Neuronal stem cell (in vitro differentiated cells): ENCODE measurements at regions not wholly inside any gene's neighbourhood (a gene's known extent, or its start where the extent isn't known, plus 50 kb on each side); places are given as distances from the start of the nearest gene placed in this dataset.
"Not testable (repeated sequence)": the region's sequence is repeated elsewhere in the genome, so short reads cannot be mapped to it uniquely, and the experiment has no call there.

Source experiments
- DNase-seq: peaks from one replicate; pipeline ENCODE4 v3.0.0-alpha.2; 2013; ENCODE audit warnings: low spot score
- H2AFZ ChIP-seq: one replicate; pipeline ENCODE4 v1.6.1; 2013; ENCODE audit warnings: mild to moderate bottlenecking, low read length, inconsistent platforms
- H2AK5ac ChIP-seq: 2 replicates; pipeline ENCODE4 v1.6.1; 2013; ENCODE audit warnings: low read depth, mild to moderate bottlenecking, inconsistent platforms, low read length, moderate library complexity, mixed read lengths
- H2BK120ac ChIP-seq: 2 replicates; pipeline ENCODE4 v1.6.1; 2013; ENCODE audit warnings: low read depth, mild to moderate bottlenecking, inconsistent platforms, low read length, moderate library complexity, mixed read lengths
- H2BK12ac ChIP-seq: one replicate; pipeline ENCODE4 v1.6.1; 2013; ENCODE audit warnings: low read length, inconsistent platforms
- H2BK15ac ChIP-seq: 2 replicates; pipeline ENCODE4 v1.6.1; 2013; ENCODE audit warnings: mild to moderate bottlenecking, low read length, inconsistent platforms, mixed read lengths
- H2BK5ac ChIP-seq: one replicate; pipeline ENCODE4 v1.6.1; 2013; ENCODE audit warnings: inconsistent platforms, mild to moderate bottlenecking, low read length, moderate library complexity
- H3K14ac ChIP-seq: one replicate; pipeline ENCODE4 v1.6.1; 2013; ENCODE audit warnings: low read length, inconsistent platforms
- H3K18ac ChIP-seq: 2 replicates; pipeline ENCODE4 v1.6.1; 2013; ENCODE audit warnings: low read length, inconsistent platforms
- H3K23ac ChIP-seq: 2 replicates; pipeline ENCODE4 v1.6.1; 2013; ENCODE audit warnings: low read depth, mild to moderate bottlenecking, mixed read lengths, low read length, inconsistent platforms; ENCODE audit not compliant: poor library complexity
- H3K27ac ChIP-seq: replicated peaks from 3 replicates; pipeline ENCODE4 v1.5.1; 2013; ENCODE audit warnings: low read length, inconsistent platforms
- H3K27me3 ChIP-seq, 3 experiments: 2 replicates each; pipeline ENCODE4 v1.6.1; 2013; ENCODE audit warnings: low read length in 3 of 3, mild to moderate bottlenecking in 2 of 3, inconsistent platforms in 1 of 3, low read depth in 1 of 3, mixed read lengths in 1 of 3, moderate library complexity in 1 of 3; ENCODE audit not compliant: control insufficient read depth in 3 of 3, insufficient read depth in 3 of 3
- H3K36me3 ChIP-seq, 2 donors: replicated peaks in 1 of 2; 2 replicates each; pipeline ENCODE4 v1.6.1; 2013; ENCODE audit warnings: low read length in 2 of 2; ENCODE audit not compliant: control insufficient read depth in 2 of 2, insufficient read depth in 2 of 2
- H3K4ac ChIP-seq: 2 replicates; pipeline ENCODE4 v1.6.1; 2013; ENCODE audit warnings: inconsistent platforms, mild to moderate bottlenecking, low read length, moderate library complexity
- H3K4me1 ChIP-seq, 2 donors: 1 replicate in 1 of 2; 2 replicates in 1 of 2; pipeline ENCODE4 v1.6.1; 2013; ENCODE audit warnings: low read length in 2 of 2, low read depth in 1 of 2; ENCODE audit not compliant: control insufficient read depth in 2 of 2, insufficient read depth in 1 of 2
- H3K4me2 ChIP-seq: one replicate; pipeline ENCODE4 v1.6.1; 2013; ENCODE audit warnings: mild to moderate bottlenecking, low read length, inconsistent platforms; ENCODE audit not compliant: insufficient read depth, poor library complexity, severe bottlenecking
- H3K4me3 ChIP-seq, 2 donors: 2 replicates each; pipeline ENCODE4 v1.5.1; 2013; ENCODE audit warnings: low read length in 2 of 2, mild to moderate bottlenecking in 2 of 2, inconsistent platforms in 1 of 2, moderate library complexity in 1 of 2
- H3K79me1 ChIP-seq: one replicate; pipeline ENCODE4 v1.6.1; 2013; ENCODE audit warnings: low read depth, mild to moderate bottlenecking, inconsistent platforms, low read length, moderate library complexity
- H3K9ac ChIP-seq: one replicate; pipeline ENCODE4 v1.6.1; 2013; ENCODE audit warnings: mild to moderate bottlenecking, low read depth, low read length, inconsistent platforms; ENCODE audit not compliant: poor library complexity
- H3K9me3 ChIP-seq, 2 donors: replicated peaks in 1 of 2; 2 replicates each; pipeline versions ENCODE3 to v1.6.1; 2013; ENCODE audit warnings: low read length in 2 of 2, mild to moderate bottlenecking in 2 of 2, inconsistent platforms in 1 of 2, low read depth in 1 of 2, mixed read lengths in 1 of 2, moderate library complexity in 1 of 2; ENCODE audit not compliant: control insufficient read depth in 2 of 2, insufficient read depth in 1 of 2
- H4K8ac ChIP-seq: one replicate; pipeline ENCODE4 v1.6.1; 2013; ENCODE audit warnings: low read depth, mild to moderate bottlenecking, inconsistent platforms, low read length, moderate library complexity
- H4K91ac ChIP-seq: one replicate; pipeline ENCODE4 v1.6.1; 2013; ENCODE audit warnings: low read length, low read depth, mild to moderate bottlenecking, inconsistent platforms; ENCODE audit not compliant: poor library complexity
- WGBS, 2 donors: extraction: QIAGEN DNeasy Blood & Tissue Kit; methylation state at CpG; one replicate each; pipeline ENCODE4 v1.1.7; 2013; ENCODE audit warnings: missing lambda C conversion rate in 2 of 2, mixed read lengths in 1 of 2; ENCODE audit not compliant: insufficient read length in 2 of 2, insufficient replicate concordance in 1 of 2; ENCODE audit errors: extremely low coverage in 2 of 2; 5-methylcytosine and 5-hydroxymethylcytosine counted together

- Histone ChIP-seq H3K4me1 (no peaks in the 10 kb centered on the region), H2BK15ac (no peak overlapping the region), H2BK120ac (no peak overlapping the region), H2BK5ac (no peak overlapping the region), H3K27me3 (no peaks in the 10 kb centered on the region), H3K4ac (no peak overlapping the region), H3K36me3 (no peaks in the 10 kb centered on the region), H4K91ac (no peak overlapping the region), H2BK12ac (no peak overlapping the region), H3K14ac (no peak overlapping the region), H3K23ac (no peak overlapping the region), H3K18ac (no peak overlapping the region), H3K4me2 (no peak overlapping the region), H3K27ac (no peak overlapping the region), H3K4me3 (no peak overlapping the region), H3K9ac (no peak overlapping the region), H2AK5ac (no peak overlapping the region), H2AFZ (no peak overlapping the region), H4K8ac (no peak overlapping the region), H3K9me3 (no peaks in the 10 kb centered on the region), H3K79me1 (no peaks in the 10 kb centered on the region)
- no peak for DNase-seq
- no CpG with 5 or more reads among the region's 4 CpGs for WGBS, 2 donors
Measured at GRCh38 chr15:47908950-47909670, 191.8 kb downstream of the SEMA6D start.

GRCh38 chr15:47912910-47913309, 195.6 kb downstream of the SEMA6D start:
- H2BK15ac ChIP-seq, H3K4me1 ChIP-seq, H2BK5ac ChIP-seq, H3K36me3 ChIP-seq, H3K79me1 ChIP-seq, H3K18ac ChIP-seq, H3K27me3 ChIP-seq, H2AFZ ChIP-seq, H3K27ac ChIP-seq, H3K4ac ChIP-seq, H3K9me3 ChIP-seq, H3K4me2 ChIP-seq, H3K14ac ChIP-seq, H3K4me3 ChIP-seq, H4K8ac ChIP-seq, H3K9ac ChIP-seq, H2BK120ac ChIP-seq, H3K23ac ChIP-seq, H2AK5ac ChIP-seq, H2BK12ac ChIP-seq, H4K91ac ChIP-seq, DNase-seq: not testable (repeated sequence)
- no CpG with 5 or more reads among the region's 6 CpGs for WGBS, 2 donors

- no peak overlapping the region for H3K4me2 ChIP-seq
- no CpG with 5 or more reads among the region's 1 CpG for WGBS, 2 donors
- no peak overlapping the region for H2AFZ ChIP-seq
- no peaks in the 10 kb centered on the region for H3K4me1 ChIP-seq
- H3K27me3 ChIP-seq: no peaks in the 10 kb centered on the region
- no peak overlapping the region for H3K4ac ChIP-seq
- no peaks in the 10 kb centered on the region for H3K36me3 ChIP-seq
- no peak for DNase-seq
- no peak overlapping the region for H3K27ac ChIP-seq
- H3K18ac ChIP-seq: no peak overlapping the region
- no peaks in the 10 kb centered on the region for H3K9me3 ChIP-seq
- no peak overlapping the region for H2BK5ac ChIP-seq
- H3K79me1 ChIP-seq: no peaks in the 10 kb centered on the region
- H4K8ac ChIP-seq: no peak overlapping the region
- no peak overlapping the region for H3K23ac ChIP-seq
- no peak overlapping the region for H4K91ac ChIP-seq
- H2BK12ac ChIP-seq: no peak overlapping the region
- H3K14ac ChIP-seq: no peak overlapping the region
- H3K9ac ChIP-seq: no peak overlapping the region
- H2AK5ac ChIP-seq: no peak overlapping the region
- no peak overlapping the region for H2BK120ac ChIP-seq
- H3K4me3 ChIP-seq: no peak overlapping the region
- no peak overlapping the region for H2BK15ac ChIP-seq
Measured at GRCh38 chr15:47917881-47918280, 200.6 kb downstream of the SEMA6D start.

GRCh38 chr15:47918877-47919276, 201.6 kb downstream of the SEMA6D start:
- Histone ChIP-seq H3K9ac (no peak overlapping the region), H2BK15ac (no peak overlapping the region), H2BK12ac (no peak overlapping the region), H3K14ac (no peak overlapping the region), H4K91ac (no peak overlapping the region), H2AK5ac (no peak overlapping the region), H3K27ac (no peak overlapping the region), H2BK120ac (no peak overlapping the region), H2BK5ac (no peak overlapping the region), H3K18ac (no peak overlapping the region), H3K4me3 (no peak overlapping the region), H3K23ac (no peak overlapping the region), H3K27me3 (no peaks in the 10 kb centered on the region), H3K79me1 (no peaks in the 10 kb centered on the region), H3K4me2 (no peak overlapping the region), H3K36me3 (no peaks in the 10 kb centered on the region), H3K9me3 (no peaks in the 10 kb centered on the region), H3K4ac (no peak overlapping the region), H3K4me1 (no peaks in the 10 kb centered on the region), H2AFZ (no peak overlapping the region), H4K8ac (no peak overlapping the region)
- WGBS, 2 donors: no CpG with 5 or more reads among the region's 3 CpGs
- no peak for DNase-seq
